GM12878 (cell line): ENCODE measurements at regions not wholly inside any gene's neighbourhood (a gene's known extent, or its start where the extent isn't known, plus 50 kb on each side); places are given as distances from the start of the nearest gene placed in this dataset.
"Not testable (repeated sequence)": the region's sequence is repeated elsewhere in the genome, so short reads cannot be mapped to it uniquely, and the experiment has no call there.

Experiments used
- ATAC-seq: fragments of 200-7000 bp; cut with Tn5 transposase; 3 replicates; pipeline ENCODE4 v1.9.1; 2020; ENCODE audit warnings: mild to moderate bottlenecking, moderate library complexity
- BruUV-seq: library from RNA; stranded (reverse); fragments of 400-500 nt; replicated peaks from 2 replicates; lab custom pipeline; 2021; lab: Mats Ljungman, UMichigan
- CTCF ChIA-PET: fragments of 300-600 bp; sonication (Branson Sonifier 250); formaldehyde crosslinking; extraction: SDS; loops from one replicate; lab custom pipeline; 2021; ENCODE audit warnings: inconsistent platforms; lab: Yijun Ruan, JAX
- POLR2A ChIA-PET: fragments of 350-600 bp; formaldehyde crosslinking; extraction: SDS; loops from one replicate; lab custom pipeline; 2021; ENCODE audit warnings: inconsistent platforms; lab: Charles Lee
- RAD21 ChIA-PET: fragments of 300-600 bp; sonication (Branson Sonifier 250); formaldehyde crosslinking; loops from one replicate; lab custom pipeline; 2023; ENCODE audit warnings: antibody characterized with exemption; ENCODE audit not compliant: unreplicated experiment; lab: Charles Lee
- SMC1A ChIA-PET: fragments of 300-600 bp; sonication (Branson Sonifier 250); formaldehyde crosslinking; loops from one replicate; lab custom pipeline; 2023; ENCODE audit not compliant: unreplicated experiment, uncharacterized antibody; lab: Charles Lee
- DNase-seq: peaks from one replicate; pipeline ENCODE4 v3.0.0-alpha.2; 2011; ENCODE audit warnings: low read depth, low spot score
- FAIRE-seq: peaks from 3 replicates; lab custom pipeline; 2011; peaks lifted over from hg19 to GRCh38; lab: Jason Lieb, UNC
- H2AFZ ChIP-seq: 2 replicates; pipeline ENCODE4 v1.6.0; 2011; ENCODE audit warnings: low read depth, low read length, control low read depth; ENCODE audit not compliant: control insufficient read depth
- H3K27ac ChIP-seq: 2 replicates; pipeline ENCODE4 v1.5.1; 2011; ENCODE audit warnings: control low read depth; ENCODE audit not compliant: control insufficient read depth, insufficient read depth
- H3K27me3 ChIP-seq, 2 experiments: replicated peaks in 1 of 2; 2 replicates each; pipeline versions ENCODE4 v1.6.0 to v1.6.1; 2011; ENCODE audit warnings: low read length in 1 of 2; ENCODE audit not compliant: control insufficient read depth in 2 of 2, insufficient read depth in 2 of 2
- H3K36me3 ChIP-seq, 2 experiments: 2 replicates each; pipeline ENCODE4 v1.5.1; 2011; ENCODE audit warnings: low read length in 1 of 2; ENCODE audit not compliant: control insufficient read depth in 2 of 2, insufficient read depth in 2 of 2
- H3K4me1 ChIP-seq: 2 replicates; pipeline ENCODE4 v1.6.1; 2011; ENCODE audit warnings: mild to moderate bottlenecking, low read length, moderate library complexity, mixed read lengths; ENCODE audit not compliant: control insufficient read depth, insufficient read depth
- H3K4me2 ChIP-seq: 2 replicates; pipeline ENCODE4 v1.6.0; 2011; ENCODE audit warnings: control low read depth; ENCODE audit not compliant: control insufficient read depth, insufficient read depth
- H3K4me3 ChIP-seq: fragments of 200-600 bp; sonication (generic); 2 replicates; pipeline ENCODE4 v1.5.1; 2016
- H3K79me2 ChIP-seq: 2 replicates; pipeline ENCODE4 v1.6.0; 2011; ENCODE audit warnings: low read length; ENCODE audit not compliant: control insufficient read depth, insufficient read depth
- H3K9ac ChIP-seq: 2 replicates; pipeline ENCODE4 v1.8.0; 2011; ENCODE audit warnings: low read length, control low read depth, mixed read lengths; ENCODE audit not compliant: control insufficient read depth, insufficient read depth
- H3K9me3 ChIP-seq: replicated peaks from 3 replicates; pipeline ENCODE4 v1.5.1; 2011; ENCODE audit warnings: mild to moderate bottlenecking, low read length; ENCODE audit not compliant: control insufficient read depth, insufficient read depth
- H4K20me1 ChIP-seq: 2 replicates; pipeline ENCODE4 v1.6.0; 2011; ENCODE audit not compliant: control insufficient read depth, insufficient read depth
- FOXM1 ChIP-seq: IDR thresholded peaks from 2 replicates; pipeline ENCODE4 v1.6.1; 2012; ENCODE audit warnings: low read depth, mild to moderate bottlenecking, inconsistent platforms, low read length, moderate library complexity
- NFYB ChIP-seq: IDR thresholded peaks from 2 replicates; pipeline ENCODE4 v1.6.1; 2011; ENCODE audit warnings: low read depth, mild to moderate bottlenecking, low read length, improper control_type of control experiment, moderate library complexity; ENCODE audit not compliant: insufficient read depth
- RCOR1 ChIP-seq: conservative IDR thresholded peaks from 2 replicates; pipeline ENCODE4 v1.6.1; 2012; ENCODE audit warnings: low read depth, low read length, improper control_type of control experiment
- WGBS: methylation state at CpG from one replicate; pipeline ENCODE4 v1.1.6; 2016; ENCODE audit warnings: low lambda C conversion rate; ENCODE audit not compliant: insufficient replicate concordance, insufficient coverage; ENCODE audit errors: missing lambda C conversion rate; 5-methylcytosine and 5-hydroxymethylcytosine counted together
- in situ Hi-C: fragments of 300-500 bp; cut with MboI; formaldehyde crosslinking; loops from 9 replicates; pipeline ENCODE4 v1.14.3; 2018; ENCODE audit warnings: mixed read lengths
- intact Hi-C: fragments of 100-400 bp; cut with micrococcal nuclease; formaldehyde crosslinking; loops from one replicate; pipeline ENCODE4 v1.14.2; 2022; ENCODE audit not compliant: unreplicated experiment
- TF ChIP-seq, protein P1 (sequence below): fragments of 450-650 bp; IDR thresholded peaks from 2 replicates; pipeline ENCODE4 v1.6.1; 2018; ENCODE audit warnings: borderline replicate concordance, mild to moderate bottlenecking; ENCODE audit not compliant: partially characterized antibody

GRCh38 chr10:78218798-78219490 is 185.3 kb downstream of the RPS24 start (continued):
- TF ChIP-seq, protein P1, sequence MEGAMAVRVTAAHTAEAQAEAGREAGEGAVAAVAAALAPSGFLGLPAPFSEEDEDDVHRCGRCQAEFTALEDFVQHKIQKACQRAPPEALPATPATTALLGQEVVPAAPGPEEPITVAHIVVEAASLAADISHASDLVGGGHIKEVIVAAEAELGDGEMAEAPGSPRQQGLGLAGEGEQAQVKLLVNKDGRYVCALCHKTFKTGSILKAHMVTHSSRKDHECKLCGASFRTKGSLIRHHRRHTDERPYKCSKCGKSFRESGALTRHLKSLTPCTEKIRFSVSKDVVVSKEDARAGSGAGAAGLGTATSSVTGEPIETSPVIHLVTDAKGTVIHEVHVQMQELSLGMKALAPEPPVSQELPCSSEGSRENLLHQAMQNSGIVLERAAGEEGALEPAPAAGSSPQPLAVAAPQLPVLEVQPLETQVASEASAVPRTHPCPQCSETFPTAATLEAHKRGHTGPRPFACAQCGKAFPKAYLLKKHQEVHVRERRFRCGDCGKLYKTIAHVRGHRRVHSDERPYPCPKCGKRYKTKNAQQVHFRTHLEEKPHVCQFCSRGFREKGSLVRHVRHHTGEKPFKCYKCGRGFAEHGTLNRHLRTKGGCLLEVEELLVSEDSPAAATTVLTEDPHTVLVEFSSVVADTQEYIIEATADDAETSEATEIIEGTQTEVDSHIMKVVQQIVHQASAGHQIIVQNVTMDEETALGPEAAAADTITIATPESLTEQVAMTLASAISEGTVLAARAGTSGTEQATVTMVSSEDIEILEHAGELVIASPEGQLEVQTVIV: no peak
- TF ChIP-seq RCOR1: no peak
- TF ChIP-seq FOXM1: no peak

GRCh38 chr10:78219568-78219967 is 185.9 kb downstream of the RPS24 start:
- H3K36me3 ChIP-seq, H4K20me1 ChIP-seq, in situ Hi-C loops, H3K27me3 ChIP-seq, CTCF ChIA-PET, DNase-seq, H3K4me2 ChIP-seq, BruUV-seq, ATAC-seq, SMC1A ChIA-PET, H3K9ac ChIP-seq, H3K4me1 ChIP-seq, H2AFZ ChIP-seq, H3K9me3 ChIP-seq, RAD21 ChIA-PET, intact Hi-C loops, H3K27ac ChIP-seq, H3K79me2 ChIP-seq, POLR2A ChIA-PET, FAIRE-seq, H3K4me3 ChIP-seq: not testable (repeated sequence)
- TF ChIP-seq NFYB: peak; percentile 71
- WGBS: 49% methylated on average over 4 of the region's 4 CpGs
